ENCODE measurements at regions not wholly inside any gene's neighbourhood (a gene's known extent, or its start where the extent isn't known, plus 50 kb on each side); places are given as distances from the start of the nearest gene placed in this dataset.

DNA sequence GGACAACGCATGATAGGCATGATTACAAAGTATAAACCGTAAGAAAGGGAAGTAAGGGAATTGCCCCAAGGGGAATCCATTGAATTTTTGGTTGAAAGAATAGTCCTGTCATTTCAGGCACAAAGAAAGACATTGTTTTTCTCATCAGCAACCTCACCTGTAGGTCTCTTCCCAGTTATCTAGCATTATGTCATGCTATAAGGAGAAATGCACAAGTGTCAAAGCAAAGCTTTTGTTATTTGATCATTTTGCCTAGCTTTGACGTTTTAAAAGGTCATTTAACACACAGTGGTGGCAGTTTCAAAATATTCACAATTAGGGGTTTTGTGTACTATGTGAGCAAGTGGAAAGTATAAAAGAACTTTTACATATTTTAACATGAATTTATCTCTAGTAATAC lies 796.2 kb upstream of the MIR17HG start:
- no peak for DNase-seq (ENCODE audit: low read depth)
- TF ChIP-seq, protein P1, sequence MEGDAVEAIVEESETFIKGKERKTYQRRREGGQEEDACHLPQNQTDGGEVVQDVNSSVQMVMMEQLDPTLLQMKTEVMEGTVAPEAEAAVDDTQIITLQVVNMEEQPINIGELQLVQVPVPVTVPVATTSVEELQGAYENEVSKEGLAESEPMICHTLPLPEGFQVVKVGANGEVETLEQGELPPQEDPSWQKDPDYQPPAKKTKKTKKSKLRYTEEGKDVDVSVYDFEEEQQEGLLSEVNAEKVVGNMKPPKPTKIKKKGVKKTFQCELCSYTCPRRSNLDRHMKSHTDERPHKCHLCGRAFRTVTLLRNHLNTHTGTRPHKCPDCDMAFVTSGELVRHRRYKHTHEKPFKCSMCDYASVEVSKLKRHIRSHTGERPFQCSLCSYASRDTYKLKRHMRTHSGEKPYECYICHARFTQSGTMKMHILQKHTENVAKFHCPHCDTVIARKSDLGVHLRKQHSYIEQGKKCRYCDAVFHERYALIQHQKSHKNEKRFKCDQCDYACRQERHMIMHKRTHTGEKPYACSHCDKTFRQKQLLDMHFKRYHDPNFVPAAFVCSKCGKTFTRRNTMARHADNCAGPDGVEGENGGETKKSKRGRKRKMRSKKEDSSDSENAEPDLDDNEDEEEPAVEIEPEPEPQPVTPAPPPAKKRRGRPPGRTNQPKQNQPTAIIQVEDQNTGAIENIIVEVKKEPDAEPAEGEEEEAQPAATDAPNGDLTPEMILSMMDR (IDR thresholded peaks at IDR 0.05; ENCODE audit: insufficient read depth, low read length): no peak
- no peak overlapping the region for H3K4me3 ChIP-seq (ENCODE audit: low read depth, low read length)

GRCh38 chr13:90552702-90553101 lies 794.8 kb upstream of the MIR17HG start:
- no peak for DNase-seq (ENCODE audit: low read depth)
- TF ChIP-seq, protein P1 (IDR thresholded peaks at IDR 0.05; ENCODE audit: insufficient read depth, low read length): no peak
- no peak overlapping the region for H3K4me3 ChIP-seq (ENCODE audit: low read depth, low read length)

- DNase-seq (ENCODE audit: low read depth): no peak
- TF ChIP-seq, protein P1 (IDR thresholded peaks at IDR 0.05; ENCODE audit: insufficient read depth, low read length): no peak
- H3K4me3 ChIP-seq (ENCODE audit: low read depth, low read length): no peak overlapping the region
These were observed 794.3 kb upstream of the MIR17HG start for GRCh38 chr13:90553159-90553558.

DNA sequence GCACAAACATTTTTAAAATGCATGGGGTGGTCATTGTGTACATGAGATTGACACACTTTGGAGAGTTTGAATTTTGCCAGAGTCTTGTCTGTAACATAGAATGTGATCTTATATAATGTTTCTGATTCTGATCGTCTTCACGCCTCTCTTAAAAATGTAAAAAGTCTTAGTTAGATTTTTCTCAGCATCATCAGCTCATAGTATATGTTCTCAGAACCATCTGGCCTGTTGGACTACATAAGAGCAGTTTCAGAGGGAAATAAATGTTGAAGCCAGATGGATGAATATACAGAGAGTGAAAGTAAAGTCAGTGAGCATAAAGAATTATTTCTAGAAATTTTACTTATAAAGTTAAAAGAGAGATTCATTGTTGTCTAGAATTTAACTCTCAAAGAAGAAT lies 789.9 kb upstream of the MIR17HG start:
- no peak for DNase-seq (ENCODE audit: low read depth)
- TF ChIP-seq, protein P1 (IDR thresholded peaks at IDR 0.05; ENCODE audit: insufficient read depth, low read length): no peak
- no peak overlapping the region for H3K4me3 ChIP-seq (ENCODE audit: low read depth, low read length)

DNA sequence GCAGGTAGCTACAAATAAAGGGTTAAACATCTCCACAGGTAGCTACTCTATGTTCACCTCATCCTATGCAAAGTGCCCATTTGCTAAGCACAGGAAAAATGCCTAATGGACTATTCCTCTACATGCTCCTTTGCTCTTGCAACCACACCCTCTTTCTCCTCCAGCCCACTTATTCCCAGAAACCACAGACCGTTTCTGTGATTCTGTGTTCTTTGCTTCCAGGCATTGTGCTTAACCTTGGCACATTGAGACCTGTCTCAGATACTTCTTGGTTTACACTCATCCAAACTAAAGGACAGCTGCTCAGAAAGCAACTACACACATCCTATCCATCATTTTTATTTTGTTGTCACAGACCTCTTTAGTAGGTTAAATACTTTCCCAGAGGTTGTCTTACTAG lies 785.0 kb upstream of the MIR17HG start:
- DNase-seq (ENCODE audit: low read depth): no peak
- TF ChIP-seq, protein P1 (IDR thresholded peaks at IDR 0.05; ENCODE audit: insufficient read depth, low read length): no peak
- H3K4me3 ChIP-seq (ENCODE audit: low read depth, low read length): no peak overlapping the region

GRCh38 chr13:90564096-90564495 lies 783.4 kb upstream of the MIR17HG start:
- DNase-seq (ENCODE audit: low read depth): no peak
- no peak overlapping the region for H3K4me3 ChIP-seq (ENCODE audit: low read depth, low read length)
- TF ChIP-seq, protein P1 (IDR thresholded peaks at IDR 0.05; ENCODE audit: insufficient read depth, low read length): no peak

DNA sequence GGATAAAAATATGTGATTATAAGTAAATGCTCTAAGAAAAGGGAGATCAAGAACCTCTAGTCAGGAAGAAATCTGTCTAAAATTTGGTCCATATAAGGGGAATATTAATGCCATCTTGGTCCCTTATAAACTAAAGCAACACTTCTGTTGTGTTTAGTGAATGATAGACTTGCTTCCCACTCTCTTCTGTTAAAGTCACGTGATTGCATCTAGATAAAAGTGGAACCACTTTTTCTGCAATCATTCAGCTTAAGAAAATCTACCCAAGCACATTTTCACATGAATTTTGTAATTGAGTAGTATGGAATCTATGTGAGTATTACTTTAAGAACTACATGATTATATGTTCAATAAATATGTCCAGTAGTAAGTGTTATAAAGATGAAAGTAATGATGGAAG lies 782.9 kb upstream of the MIR17HG start:
- no peak for DNase-seq (ENCODE audit: low read depth)
- no peak overlapping the region for H3K4me3 ChIP-seq (ENCODE audit: low read depth, low read length)
- TF ChIP-seq, protein P1 (IDR thresholded peaks at IDR 0.05; ENCODE audit: insufficient read depth, low read length): no peak
